HCEC 1CT (cell line): ENCODE measurements at regions not wholly inside any gene's neighbourhood (a gene's known extent, or its start where the extent isn't known, plus 50 kb on each side); places are given as distances from the start of the nearest gene placed in this dataset.

Experiments used
- DNase-seq: peaks from one replicate; pipeline ENCODE4 v3.0.0-alpha.2; 2017

DNA sequence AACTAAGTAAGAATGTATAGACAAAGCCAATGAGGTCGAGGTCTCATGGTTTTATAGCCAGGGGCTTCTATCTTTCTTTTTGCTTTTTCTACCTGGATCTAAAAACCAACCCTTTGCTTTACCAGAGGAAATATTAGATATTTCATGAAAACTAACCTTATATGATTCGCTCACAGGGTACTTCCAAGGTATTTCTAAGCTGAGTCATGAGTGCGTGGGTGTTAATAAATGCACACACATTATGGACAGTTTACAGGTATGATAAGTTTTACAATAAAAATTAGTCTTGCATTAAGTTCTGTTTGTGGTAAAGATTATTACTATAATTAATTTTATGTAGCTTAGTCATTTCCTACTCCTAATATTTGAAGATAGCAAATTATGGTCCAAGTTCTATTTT is 217.2 kb downstream of the CHRM3 start:
- DNase-seq = no peak

DNA sequence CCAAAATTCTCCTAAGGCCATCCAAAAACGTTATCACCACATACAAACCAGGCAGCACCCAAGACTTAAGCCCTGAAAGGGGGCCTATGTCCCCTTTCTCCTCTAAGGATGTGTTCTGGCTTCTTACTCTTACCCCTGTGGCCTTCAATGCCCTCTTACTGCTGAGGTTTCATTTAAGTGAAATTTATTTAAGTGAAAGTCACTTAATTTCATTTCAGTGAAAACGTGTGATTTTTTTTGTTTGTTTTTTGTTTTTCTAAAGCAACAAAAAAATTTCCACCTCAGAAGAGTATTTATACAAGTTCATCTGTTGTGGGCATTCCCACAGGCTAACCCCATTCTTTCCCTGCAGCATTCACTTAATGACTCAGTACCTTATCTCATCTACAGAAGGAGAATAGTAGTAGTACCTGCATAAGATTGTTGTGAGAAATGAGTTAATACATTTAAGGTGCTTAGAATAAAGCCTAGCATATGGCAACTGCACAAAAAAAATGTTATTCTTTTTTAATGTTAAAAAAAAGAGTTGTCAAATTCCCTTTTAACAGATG is 220.6 kb downstream of the CHRM3 start:
- DNase-seq = no peak

DNA sequence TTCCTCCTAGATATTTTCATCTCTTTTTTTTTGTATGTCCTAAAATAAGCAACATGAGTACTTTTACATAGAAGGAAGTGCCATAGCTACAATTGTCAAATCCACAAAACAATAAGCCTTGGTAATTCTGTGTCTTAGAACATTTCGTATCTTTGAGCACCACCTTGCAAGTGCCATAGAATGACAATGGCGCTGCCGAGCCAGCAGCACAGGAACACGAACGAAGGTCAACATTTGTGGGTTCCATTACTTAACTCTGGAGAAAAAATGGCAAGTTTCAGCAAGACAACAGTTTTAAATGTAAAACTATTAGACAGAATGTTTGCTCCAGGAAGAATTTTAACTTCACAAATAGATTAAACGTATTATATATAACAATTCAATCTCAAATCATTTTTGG is 222.1 kb downstream of the CHRM3 start:
- DNase-seq = no peak

DNA sequence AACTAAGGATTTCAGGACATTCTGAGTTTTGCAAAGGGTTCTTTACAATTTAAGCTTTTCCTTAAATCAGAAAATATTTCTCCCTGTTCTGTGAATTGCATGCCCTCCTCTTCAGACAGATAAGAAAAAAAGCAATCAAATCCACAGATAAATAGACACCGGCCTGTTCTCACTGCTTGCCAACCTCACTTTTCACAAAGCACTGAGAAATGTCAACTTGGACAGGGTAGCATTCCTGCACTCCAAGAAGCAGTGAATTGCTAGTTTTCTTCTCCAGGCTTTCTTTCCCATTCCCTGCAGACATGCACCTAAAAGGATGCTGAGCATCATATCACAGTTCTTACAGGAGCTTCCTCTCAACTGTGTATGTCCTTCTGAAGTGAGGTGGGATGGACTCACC is 226.0 kb downstream of the CHRM3 start:
- DNase-seq = no peak

DNA sequence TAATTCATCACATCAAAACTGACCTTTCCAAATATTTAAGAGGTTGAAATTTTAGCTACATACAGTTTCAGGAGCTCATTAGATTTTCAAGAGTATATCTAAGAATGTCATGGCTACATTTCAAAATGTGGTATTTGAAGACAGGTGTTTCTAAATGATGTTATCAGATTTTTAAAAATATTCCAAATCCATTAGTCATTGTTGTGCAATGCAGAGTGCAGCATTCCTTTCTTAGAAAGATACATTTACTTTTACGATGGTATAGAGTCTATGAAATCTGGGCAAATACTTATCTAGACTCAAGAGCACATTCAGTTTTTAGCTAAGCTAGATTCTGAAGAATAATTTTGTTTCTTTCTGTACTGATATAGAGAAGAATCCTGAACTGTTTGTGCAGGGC is 230.3 kb downstream of the CHRM3 start:
- no peak for DNase-seq

DNA sequence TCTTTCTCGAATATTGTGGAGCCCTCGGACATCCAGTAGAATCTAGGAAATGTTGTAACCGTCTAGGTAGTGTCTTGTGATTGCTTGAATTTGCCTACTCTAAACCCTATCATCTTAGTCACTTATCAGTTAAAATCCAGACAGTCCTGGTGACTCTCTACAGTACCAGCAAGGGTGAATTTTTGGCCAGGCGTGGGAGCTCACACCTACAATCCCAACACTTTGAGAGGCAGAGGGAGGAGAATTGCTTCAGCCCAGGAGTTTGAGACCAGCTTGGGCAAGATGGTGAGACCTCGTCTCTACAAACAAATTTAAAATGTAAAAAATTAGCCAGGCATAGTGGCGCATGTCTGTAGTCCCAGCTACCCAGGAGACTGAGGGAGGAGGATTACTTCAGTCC is 230.9 kb downstream of the CHRM3 start:
- DNase-seq = no peak

DNA sequence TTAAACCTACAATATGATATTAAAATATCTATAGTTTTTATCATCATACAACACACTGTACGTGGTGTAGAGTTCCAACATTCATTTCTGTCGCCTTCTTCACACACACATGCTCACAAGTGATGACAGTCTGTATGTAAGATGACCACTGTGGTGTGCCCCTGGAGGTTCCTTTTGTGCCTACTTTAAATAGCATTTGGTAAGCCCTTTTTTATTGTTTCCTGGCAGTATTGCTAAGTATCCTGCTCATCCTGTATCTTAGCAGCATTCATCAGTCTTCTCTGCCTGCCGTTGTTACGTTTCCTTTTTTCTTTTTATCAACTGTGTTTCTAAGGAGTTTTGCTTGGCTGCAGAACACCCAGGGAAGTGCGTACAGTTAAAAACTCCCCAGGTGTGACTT is 231.4 kb downstream of the CHRM3 start:
- no peak for DNase-seq

DNA sequence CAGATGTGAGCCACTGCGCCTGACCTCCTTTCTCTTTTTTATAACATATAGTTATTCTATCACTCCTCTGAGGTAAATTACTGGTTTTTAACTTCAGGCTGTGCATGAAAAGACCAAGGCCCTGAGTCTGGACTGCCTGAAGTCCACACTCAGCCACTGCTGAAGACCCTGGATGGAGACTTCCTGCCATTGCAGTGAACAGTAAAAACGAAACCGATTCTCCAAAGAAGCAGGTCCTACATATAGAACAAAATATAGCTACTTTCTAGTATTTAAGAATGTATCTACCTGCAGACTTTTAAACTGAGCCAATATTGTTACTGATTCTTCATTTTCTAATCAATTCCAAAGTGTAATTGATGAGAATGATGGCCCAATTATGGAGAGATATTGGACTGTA is 232.8 kb downstream of the CHRM3 start:
- DNase-seq = no peak

DNA sequence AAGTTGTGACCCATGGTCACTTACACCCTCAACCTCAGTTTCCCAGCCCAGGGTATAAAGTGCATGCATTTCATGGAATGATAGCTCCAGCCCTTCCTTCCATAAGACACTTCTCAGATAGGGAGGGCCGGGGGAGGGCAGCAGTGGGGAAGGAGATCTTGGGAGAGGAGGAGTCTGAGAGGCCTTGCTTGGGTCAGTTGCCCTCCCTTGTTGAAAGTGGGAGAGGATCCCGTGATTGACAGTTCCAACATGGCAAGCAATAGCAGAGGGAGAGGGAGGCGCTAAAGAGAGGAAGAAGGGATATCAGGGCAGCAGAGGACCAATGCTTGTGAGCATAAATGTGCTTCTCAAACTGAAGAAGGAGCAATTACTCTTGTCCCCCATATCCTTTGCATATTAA is 244.4 kb downstream of the CHRM3 start:
- DNase-seq = no peak

DNA sequence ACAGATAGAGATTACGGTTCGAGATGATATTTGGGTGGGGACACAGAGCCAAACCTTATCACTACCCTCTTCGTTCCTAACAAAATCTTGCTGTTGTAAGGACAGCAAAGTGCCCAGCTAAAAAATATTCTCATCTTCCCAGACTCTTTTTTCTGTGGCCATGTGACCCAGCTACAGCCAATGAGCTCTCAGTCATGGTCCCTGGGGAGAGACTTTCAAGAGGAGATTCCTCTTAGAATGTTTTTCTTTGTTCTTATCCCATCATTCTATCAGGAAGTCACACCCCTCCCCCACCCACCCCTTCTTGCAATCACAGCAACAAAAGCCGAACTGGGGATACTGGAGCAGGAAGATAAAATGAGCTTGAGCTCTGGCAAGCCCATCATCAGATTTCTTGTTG is 247.1 kb downstream of the CHRM3 start:
- DNase-seq = no peak

DNA sequence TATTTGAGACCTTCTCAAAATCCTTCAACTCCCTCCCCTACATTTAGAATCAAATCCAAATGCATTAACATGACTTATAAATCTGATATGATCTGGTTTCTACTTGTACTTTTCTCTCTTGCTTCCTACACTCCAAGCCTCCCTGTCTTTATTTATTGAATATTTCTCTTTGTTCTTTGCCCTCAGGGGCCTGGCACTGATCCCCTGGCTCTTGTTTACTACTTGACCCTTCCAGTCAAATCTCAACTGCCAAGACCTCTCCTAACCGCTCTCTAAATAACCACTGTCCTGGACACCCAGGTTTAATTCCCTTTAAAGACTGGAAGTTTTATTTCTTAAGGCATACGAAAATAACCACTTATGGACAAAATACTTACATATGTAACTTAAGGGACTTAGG is 248.9 kb downstream of the CHRM3 start:
- DNase-seq = no peak

DNA sequence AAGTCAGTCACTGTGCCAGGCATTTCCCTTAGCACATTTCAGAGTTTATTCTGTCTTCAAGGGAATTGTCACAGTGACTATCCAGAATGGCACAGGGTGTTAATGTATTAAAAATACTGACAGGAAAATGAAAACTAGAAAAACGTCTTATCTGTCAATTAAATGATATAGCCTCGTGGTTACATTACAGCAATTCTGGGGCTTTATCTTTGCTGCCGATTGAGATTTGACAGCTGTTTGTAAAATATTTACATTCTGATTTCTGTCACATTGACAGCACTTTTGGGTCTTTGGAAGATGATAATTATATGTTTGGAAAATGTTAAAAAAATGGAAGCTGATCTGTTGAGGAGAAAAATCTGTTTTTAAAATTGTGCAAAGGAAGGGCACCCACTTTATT is 250.0 kb downstream of the CHRM3 start:
- DNase-seq = no peak

DNA sequence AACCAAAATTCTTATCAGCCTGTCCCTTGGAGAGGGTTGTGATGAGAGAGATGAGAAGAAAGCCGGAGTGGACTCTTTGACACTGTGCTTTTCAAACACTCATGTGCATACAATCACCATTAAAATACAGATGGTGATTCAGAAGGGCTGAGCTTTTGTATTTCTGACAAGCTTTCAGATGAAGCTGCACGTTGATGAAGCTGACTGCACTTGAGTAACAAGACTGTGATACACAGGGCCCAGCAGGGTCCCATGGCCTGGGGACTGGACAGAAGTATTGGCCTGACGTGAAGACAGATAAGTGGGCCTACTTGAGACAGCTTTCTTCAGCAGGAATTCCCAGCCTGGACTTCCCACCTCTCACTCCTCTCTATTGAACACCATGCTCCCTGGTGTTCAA is 258.2 kb downstream of the CHRM3 start:
- DNase-seq = no peak

DNA sequence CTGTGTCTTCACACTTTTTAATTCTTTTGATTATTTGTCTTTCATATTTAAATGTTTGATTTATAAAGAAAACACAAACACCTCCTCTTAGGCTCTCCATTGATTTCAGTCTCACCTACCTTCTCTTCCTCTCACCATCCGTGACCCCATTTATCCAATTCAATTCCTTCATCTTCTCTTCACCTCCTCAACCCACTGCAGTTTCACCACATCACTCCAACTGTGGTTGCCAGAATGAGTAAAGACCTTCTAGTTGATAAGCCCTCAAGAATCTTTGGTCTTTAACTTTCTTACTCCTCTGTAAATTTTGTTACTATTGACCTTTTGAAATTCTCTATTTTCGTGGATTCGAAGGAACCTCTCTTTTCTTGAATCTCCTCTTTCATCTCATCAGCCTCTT is 260.7 kb downstream of the CHRM3 start:
- no peak for DNase-seq

DNA sequence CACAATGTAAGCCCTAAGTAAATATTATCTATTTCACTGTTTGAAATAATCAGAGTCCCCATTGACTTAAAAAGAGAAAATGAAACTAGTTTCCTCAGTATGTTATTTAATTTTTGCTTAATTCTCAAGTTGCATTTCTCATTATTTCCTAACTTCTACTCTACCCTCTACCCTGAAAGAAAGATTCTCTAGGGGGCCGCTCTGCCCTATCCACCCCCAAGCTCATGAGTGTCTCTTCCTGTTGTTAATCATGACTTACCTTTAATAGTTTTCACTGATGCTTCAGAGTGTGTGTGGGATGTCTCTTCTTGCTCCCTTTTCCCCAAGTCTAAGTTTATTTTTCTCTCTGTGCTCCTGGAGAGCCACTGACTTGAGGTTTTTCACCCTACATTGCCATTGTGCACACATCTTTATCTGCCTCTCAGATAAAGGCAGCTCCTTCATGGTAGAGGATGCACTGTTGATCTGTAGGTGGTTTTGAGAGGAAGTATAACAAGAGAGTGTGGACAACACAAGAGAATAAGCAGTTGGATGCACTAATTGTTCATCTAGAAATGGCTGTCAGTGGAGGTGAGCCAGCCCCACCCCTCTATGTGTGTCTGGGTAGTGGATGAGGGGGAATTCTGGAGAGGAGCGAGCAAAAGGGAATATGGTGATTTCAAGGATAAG is 261.7 kb downstream of the CHRM3 start:
- no peak for DNase-seq

DNA sequence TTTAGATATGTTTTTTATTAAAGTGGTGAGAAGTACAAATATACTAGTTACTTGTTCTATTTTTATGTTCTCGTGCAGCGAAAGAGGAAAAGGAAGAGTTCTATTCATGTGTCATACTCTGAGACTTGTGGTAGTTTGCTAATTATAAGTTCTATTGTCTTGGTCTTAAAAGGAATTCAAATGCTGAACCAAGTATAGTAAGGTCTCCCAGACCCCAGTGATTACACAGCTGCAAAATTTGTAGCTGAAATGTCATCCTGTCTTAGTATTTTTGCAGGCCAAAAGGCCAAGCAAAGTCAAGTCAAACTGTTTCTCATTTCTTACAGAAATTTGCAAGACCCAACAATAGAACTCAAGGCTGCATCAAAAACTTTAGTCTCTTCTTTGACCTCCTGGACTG is 268.7 kb downstream of the CHRM3 start:
- no peak for DNase-seq

DNA sequence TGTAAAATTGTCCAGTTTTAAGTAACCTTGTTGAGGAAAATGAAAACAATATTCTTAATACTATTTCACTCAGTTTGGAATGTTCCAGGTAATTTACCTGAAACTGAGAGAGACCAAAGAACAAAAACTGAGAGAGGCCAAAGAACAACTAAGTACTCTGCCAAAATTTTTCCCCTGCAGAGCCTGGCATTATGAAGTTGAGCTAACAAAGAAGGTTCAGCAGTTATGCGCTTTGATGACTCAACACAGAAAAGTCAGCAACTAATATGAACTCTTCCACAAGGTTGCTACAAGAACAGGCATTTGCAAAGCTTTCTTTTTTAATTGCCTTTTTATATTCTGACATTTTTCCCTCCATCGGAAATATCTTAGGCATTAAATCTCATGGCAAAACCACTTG is 270.9 kb downstream of the CHRM3 start:
- no peak for DNase-seq

DNA sequence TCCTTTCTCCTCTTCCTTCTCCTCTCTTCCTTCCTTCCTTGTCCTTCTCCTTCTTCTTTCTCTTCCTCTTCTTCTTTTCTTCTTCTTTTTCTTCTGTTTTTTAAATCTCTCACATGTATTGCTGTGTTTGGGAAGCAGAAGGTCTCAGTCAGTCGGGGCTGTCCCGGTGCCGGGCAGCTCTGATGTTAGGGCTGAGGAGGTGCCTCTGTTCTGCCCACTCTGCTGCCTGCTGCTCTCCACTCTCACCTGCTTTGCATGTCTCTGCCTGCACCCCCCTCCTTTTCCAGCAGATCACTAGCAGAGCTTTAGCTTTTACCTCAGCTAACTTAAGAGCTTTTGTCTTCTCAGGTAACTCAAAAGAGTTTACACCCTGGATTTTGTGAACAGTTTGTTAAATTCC is 276.6 kb downstream of the CHRM3 start:
- DNase-seq = no peak

DNA sequence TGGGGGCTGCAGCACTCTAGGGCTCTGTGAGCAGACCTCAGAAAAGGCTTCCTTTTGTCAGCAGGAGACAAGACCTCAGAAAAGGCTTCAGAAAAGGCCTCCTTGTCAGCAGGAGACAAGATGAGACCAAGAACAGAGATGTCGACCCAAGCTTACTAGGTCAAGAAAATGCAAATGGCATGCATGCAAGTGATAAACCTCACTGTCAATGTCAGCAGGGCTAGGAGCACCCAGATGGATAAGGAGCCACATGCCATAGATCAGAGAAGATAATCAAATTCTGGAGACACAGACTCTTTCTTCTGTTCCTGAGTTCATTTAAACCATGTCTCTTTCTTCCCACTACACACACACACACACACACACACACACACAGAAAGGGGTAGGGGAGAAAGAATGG is 285.9 kb downstream of the CHRM3 start:
- DNase-seq = no peak

DNA sequence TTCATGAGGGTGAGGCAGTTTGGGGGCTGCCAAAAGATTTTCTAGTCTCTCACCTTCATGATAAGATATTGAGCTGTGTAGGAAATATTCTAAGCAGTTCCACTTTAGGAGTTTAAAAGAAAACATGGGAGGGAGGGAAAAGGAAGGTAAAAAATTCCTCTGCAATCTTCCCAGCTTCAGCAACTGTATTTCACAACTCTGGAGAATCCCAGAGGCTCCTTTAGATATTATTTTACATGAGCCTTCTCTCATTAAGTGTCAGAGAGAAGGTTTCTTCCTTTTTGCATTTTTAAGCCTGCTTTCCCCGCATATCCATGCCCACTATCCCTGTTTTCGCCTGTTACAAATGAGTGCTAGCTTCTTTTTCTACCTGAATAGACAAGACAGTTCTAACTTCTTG is 289.4 kb downstream of the CHRM3 start:
- DNase-seq = no peak

DNA sequence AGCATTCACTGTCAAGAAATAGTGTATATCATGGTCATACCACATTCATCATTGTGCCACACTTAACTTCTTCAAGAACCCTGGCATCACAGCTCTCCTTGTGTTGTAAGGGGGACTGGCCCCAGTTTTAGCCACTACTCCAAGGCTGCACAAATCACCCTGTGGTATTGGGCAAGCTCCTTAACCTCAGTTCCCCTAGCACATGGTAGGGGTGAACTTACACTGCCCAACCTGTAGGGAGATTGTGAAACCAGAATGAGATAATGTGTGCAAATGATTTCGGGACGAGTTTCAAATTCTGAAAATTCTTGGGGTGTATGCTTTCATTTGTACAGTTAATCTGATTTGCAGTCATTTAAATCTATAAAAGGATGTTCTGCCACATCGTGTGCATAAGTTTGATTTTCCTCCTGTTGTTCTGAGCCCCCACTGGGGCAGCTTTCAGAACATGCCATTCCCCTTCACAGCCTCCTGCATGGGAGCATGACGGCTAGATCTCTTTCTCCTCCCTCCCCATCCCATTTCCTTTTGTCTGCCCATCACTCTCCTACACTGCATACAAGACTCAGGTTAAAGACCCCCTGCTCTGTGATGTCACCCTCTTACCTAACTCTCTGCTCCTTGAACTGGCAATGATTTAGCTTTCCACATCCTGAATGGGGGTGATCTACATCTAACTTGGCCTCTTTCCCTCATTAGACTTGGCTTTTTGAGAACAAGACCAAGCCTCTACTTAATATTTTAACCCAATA is 290.3 kb downstream of the CHRM3 start:
- no peak for DNase-seq

DNA sequence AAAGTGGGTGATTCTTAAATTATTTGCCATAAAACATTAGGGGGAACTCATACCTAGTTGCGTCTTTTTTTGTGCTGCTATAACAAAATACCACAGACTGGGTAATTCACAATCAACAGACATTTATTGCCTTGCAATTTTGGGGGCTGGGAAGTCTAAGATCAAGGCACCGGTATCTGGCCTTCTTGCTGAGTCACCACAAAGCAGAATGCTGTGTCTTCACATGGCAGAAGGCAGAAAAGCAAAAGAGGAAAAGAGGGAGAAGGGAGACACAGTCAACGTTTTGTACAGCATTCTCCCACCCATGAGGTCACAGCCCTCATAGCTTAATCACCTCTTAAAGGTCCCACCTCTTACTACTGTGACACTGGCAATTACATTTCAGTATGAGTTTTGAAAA is 291.0 kb downstream of the CHRM3 start:
- DNase-seq = no peak

DNA sequence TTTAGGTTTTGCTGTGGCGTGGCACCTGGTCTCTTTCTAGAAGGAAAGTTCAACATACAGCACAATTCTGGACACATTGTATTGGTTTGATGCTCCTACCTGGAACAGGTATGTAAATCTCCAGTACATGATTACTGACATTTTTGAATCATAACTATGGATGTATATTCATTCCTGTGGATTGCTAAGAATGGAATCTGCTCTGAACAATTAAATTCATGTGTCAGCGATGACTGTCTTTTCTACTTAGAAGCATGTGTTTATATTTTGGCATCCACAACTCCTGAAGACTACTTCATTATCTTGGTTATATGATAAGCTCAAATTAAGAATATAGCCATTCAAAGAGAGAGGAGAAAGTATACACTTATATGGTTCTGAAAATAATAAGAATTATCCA is 291.8 kb downstream of the CHRM3 start:
- DNase-seq = no peak

DNA sequence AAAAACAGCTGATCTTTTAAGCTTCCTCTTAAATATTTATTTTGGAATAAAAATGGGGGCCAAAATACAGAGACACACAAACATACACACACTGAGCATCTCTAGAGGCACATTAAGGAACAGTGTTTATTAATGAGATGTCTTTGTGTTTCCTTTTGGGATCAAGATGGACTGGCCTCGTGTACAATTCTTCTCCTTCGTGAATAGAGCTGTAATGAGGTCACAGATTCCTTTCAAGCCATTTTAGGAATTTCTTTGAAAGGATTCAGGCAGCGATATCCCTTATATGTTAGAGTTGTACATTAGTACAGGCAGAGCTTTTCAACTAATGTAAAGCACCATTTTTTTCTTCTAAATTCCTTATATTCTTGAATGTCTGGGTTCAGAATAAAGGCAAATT is 295.7 kb downstream of the CHRM3 start:
- DNase-seq = no peak

DNA sequence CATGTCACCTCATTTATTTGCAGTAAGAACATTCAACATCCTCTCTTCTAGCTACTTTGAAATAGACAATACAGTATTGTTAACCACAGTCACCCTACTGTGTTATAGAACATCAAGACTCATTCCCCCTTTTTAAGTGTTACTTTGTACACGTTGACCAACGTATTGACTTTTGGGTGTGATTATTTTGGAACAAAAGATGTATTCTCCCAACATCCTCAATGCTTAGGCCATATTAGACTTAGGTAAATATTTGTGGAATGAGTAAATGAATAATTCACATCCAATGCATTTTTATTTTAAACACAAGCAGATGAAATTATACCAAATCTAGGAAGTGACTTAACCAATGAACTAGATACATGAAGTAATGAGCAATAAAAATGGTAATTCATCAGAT is 296.6 kb downstream of the CHRM3 start:
- DNase-seq = no peak
